Gastroesophageal sphincter (tissue), 4 donors: ENCODE measurements at regions not wholly inside any gene's neighbourhood (a gene's known extent, or its start where the extent isn't known, plus 50 kb on each side); places are given as distances from the start of the nearest gene placed in this dataset.
"Not testable (repeated sequence)": the region's sequence is repeated elsewhere in the genome, so short reads cannot be mapped to it uniquely, and the experiment has no call there.

Experiments
- ATAC-seq: fragments of 150-250 bp; one replicate; pipeline ENCODE4 v1.9.1; 2016; ENCODE audit warnings: mild to moderate bottlenecking, moderate library complexity
- H3K27ac ChIP-seq, 4 donors: fragments of 200-600 bp; sonication (generic) in 3 of 4; 1 replicate in 3 of 4; 2 replicates in 1 of 4; pipeline ENCODE4 v1.5.1; 2016 to 2019
- H3K27me3 ChIP-seq: fragments of 200-600 bp; sonication (generic); one replicate; pipeline ENCODE4 v1.5.1; 2019
- H3K36me3 ChIP-seq, 2 donors: fragments of 200-600 bp; sonication (generic); one replicate each; pipeline ENCODE4 v1.5.1; 2019; ENCODE audit warnings: control low read depth in 1 of 2
- H3K4me1 ChIP-seq, 3 donors: fragments of 200-600 bp; sonication (generic); 1 replicate in 2 of 3; 2 replicates in 1 of 3; pipeline ENCODE4 v1.5.1; 2016 to 2019; ENCODE audit warnings: control low read depth in 2 of 3
- H3K4me3 ChIP-seq, 2 donors: fragments of 200-600 bp; sonication (generic); one replicate each; pipeline ENCODE4 v1.5.1; 2019; ENCODE audit warnings: mild to moderate bottlenecking in 1 of 2, moderate library complexity in 1 of 2
- H3K9me3 ChIP-seq, 3 donors: fragments of 200-600 bp; sonication (generic); one replicate each; pipeline ENCODE4 v1.5.1; 2017 to 2019; ENCODE audit warnings: control low read depth in 2 of 3
- CTCF ChIP-seq, 4 experiments: fragments of 200-600 bp in 2 of 4; fragments of 450-650 bp in 2 of 4; sonication (generic) in 1 of 4; IDR thresholded peaks; one replicate each; pipeline ENCODE4 v1.5.1; 2017 to 2019; ENCODE audit warnings: antibody characterized with exemption in 4 of 4, mild to moderate bottlenecking in 2 of 4, moderate library complexity in 2 of 4
- EP300 ChIP-seq: sonication (generic); formaldehyde crosslinking; IDR thresholded peaks from one replicate; pipeline ENCODE4 v1.6.1; 2017; ENCODE audit warnings: antibody characterized with exemption, mild to moderate bottlenecking
- POLR2A ChIP-seq, 2 donors: fragments of 450-650 bp; IDR thresholded peaks; one replicate each; pipeline ENCODE4 v1.6.1; 2017; ENCODE audit warnings: antibody characterized with exemption in 2 of 2, mild to moderate bottlenecking in 2 of 2, moderate library complexity in 1 of 2
- POLR2AphosphoS5 ChIP-seq: sonication (generic); formaldehyde crosslinking; IDR thresholded peaks from one replicate; pipeline ENCODE4 v1.6.1; 2017; ENCODE audit warnings: antibody characterized with exemption
- WGBS, 2 donors: methylation state at CpG; one replicate each; pipeline ENCODE4 v1.1.5; 2018; ENCODE audit warnings: low coverage in 1 of 2; 5-methylcytosine and 5-hydroxymethylcytosine counted together

GRCh38 chr6:126888727-126889725 lies 229.4 kb upstream of the RSPO3 start:
- Histone ChIP-seq H3K4me1 (no peaks in the 10 kb centered on the region), H3K36me3 (no peaks in the 10 kb centered on the region), H3K9me3 (no peaks in the 10 kb centered on the region), H3K27ac (no peak overlapping the region), H3K27me3 (no peaks in the 10 kb centered on the region), H3K4me3 (no peak overlapping the region)
- no peak for ATAC-seq
- TF ChIP-seq CTCF (IDR thresholded peaks at IDR 0.05) (no peak), POLR2AphosphoS5 (no peak), EP300 (no peak), POLR2A (IDR thresholded peaks at IDR 0.05) (no peak)
- 68 to 70% methylated on average over 5 of the region's 5 CpGs for WGBS, 2 donors

GRCh38 chr6:126890055-126890454 lies 228.4 kb upstream of the RSPO3 start:
- H3K9me3 ChIP-seq, result no peaks in the 10 kb centered on the region
- WGBS, 2 donors, result 73 to 80% methylated on average over 2 of the region's 2 CpGs
- no peak for ATAC-seq
- H3K27ac ChIP-seq, result no peak overlapping the region
- H3K4me3 ChIP-seq, result no peak overlapping the region
- no peaks in the 10 kb centered on the region for H3K27me3 ChIP-seq
- no peaks in the 10 kb centered on the region for H3K4me1 ChIP-seq
- no peaks in the 10 kb centered on the region for H3K36me3 ChIP-seq
- TF ChIP-seq POLR2AphosphoS5 (no peak), CTCF (IDR thresholded peaks at IDR 0.05) (no peak), POLR2A (IDR thresholded peaks at IDR 0.05) (no peak), EP300 (no peak)

GRCh38 chr6:126891158-126891557 lies 227.3 kb upstream of the RSPO3 start:
- Histone ChIP-seq H3K4me1 (no peaks in the 10 kb centered on the region), H3K4me3 (no peak overlapping the region), H3K36me3 (no peaks in the 10 kb centered on the region), H3K27me3 (no peaks in the 10 kb centered on the region), H3K27ac (no peak overlapping the region), H3K9me3 (no peaks in the 10 kb centered on the region)
- 73% methylated on average over 1 of the region's 1 CpG for WGBS, 2 donors
- ATAC-seq, result no peak
- no peak for TF ChIP-seq POLR2A (IDR thresholded peaks at IDR 0.05)
- TF ChIP-seq POLR2AphosphoS5, result no peak
- no peak for TF ChIP-seq EP300
- no peak for TF ChIP-seq CTCF (IDR thresholded peaks at IDR 0.05)

- not testable (repeated sequence) for H3K4me1 ChIP-seq, H3K36me3 ChIP-seq, H3K27ac ChIP-seq, H3K27me3 ChIP-seq, H3K9me3 ChIP-seq, ATAC-seq, H3K4me3 ChIP-seq
- WGBS, 2 donors, result no CpG with 5 or more reads among the region's 5 CpGs
Measured at GRCh38 chr6:126892869-126893268, 225.6 kb upstream of the RSPO3 start.

- TF ChIP-seq POLR2AphosphoS5 (no peak), POLR2A (IDR thresholded peaks at IDR 0.05) (no peak), CTCF (IDR thresholded peaks at IDR 0.05) (no peak), EP300 (no peak)
Measured at GRCh38 chr6:126897758-126898157, 220.7 kb upstream of the RSPO3 start.

More at GRCh38 chr6:126897758-126898157, 220.7 kb upstream of the RSPO3 start:
- no peaks in the 10 kb centered on the region for H3K9me3 ChIP-seq
- no peaks in the 10 kb centered on the region for H3K36me3 ChIP-seq
- H3K4me1 ChIP-seq, result no peaks in the 10 kb centered on the region
- H3K27ac ChIP-seq, result no peak overlapping the region
- ATAC-seq, result no peak
- no peaks in the 10 kb centered on the region for H3K27me3 ChIP-seq
- WGBS, 2 donors, result 56 to 72% methylated on average over 3 to 4 of the region's 4 CpGs
- H3K4me3 ChIP-seq, result no peak overlapping the region
